Large intestine (tissue), 3 donors: ENCODE measurements at regions not wholly inside any gene's neighbourhood (a gene's known extent, or its start where the extent isn't known, plus 50 kb on each side); places are given as distances from the start of the nearest gene placed in this dataset.

ENCODE experiments used
- DNase-seq, 2 donors: peaks; one replicate each; pipeline versions ENCODE4 v3.0.0 to v3.0.0-alpha.2; 2013
- H3K27ac ChIP-seq: one replicate; pipeline ENCODE4 v1.5.1; 2013; ENCODE audit warnings: low read length
- H3K27me3 ChIP-seq: 2 replicates; pipeline ENCODE4 v1.6.1; 2013; ENCODE audit warnings: low read length; ENCODE audit not compliant: control insufficient read depth, insufficient read depth
- H3K36me3 ChIP-seq: 2 replicates; pipeline ENCODE4 v1.6.1; 2013; ENCODE audit warnings: low read length; ENCODE audit not compliant: control insufficient read depth, insufficient read depth
- H3K4me1 ChIP-seq: one replicate; pipeline ENCODE4 v1.6.1; 2013; ENCODE audit warnings: low read length; ENCODE audit not compliant: control insufficient read depth, insufficient read depth
- H3K4me3 ChIP-seq: one replicate; pipeline ENCODE4 v1.5.1; 2013; ENCODE audit warnings: low read length
- H3K9me3 ChIP-seq: one replicate; pipeline ENCODE4 v1.6.1; 2013; ENCODE audit warnings: mild to moderate bottlenecking, low read depth, low read length, moderate library complexity; ENCODE audit not compliant: control insufficient read depth
- WGBS: methylation state at CpG from one replicate; pipeline ENCODE4 v1.1.5; 2013; ENCODE audit warnings: low lambda C conversion rate; ENCODE audit not compliant: insufficient coverage; 5-methylcytosine and 5-hydroxymethylcytosine counted together

DNA sequence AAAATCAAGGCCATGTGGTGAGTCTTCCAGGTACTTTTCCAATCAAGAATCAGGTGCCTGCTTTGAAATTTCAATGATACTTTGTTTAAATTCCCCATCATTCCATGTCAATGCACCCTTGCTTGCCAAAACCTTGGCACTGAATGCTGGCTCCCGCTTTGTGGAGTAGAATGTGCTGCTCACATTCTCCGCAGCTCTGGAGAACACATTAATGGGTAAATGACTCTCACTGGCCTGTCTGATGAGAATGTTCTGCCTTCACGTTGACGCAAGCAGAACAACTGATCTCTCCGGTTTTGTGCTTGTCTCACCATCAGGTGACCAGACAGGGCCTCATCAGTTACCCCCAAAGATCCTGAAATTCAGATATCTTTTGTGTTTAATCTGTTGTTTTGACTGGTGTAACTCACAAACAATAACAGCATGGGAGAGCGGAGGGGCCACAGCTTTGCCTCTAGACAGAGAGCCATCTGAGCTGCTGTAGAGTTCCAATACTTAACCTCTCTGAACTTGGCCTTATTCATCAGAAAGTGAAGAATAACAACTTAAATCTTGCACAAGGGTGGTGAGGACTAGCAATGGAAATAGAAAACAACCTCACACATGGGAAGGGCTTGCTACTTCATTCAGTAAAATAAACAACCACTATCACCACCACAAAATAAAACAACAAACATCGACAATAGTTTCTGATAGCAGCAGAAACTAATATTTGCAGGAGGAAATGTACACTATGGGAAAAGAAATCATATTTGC lies 276.9 kb upstream of the IGFBP3 start:
- no peak for DNase-seq

DNA sequence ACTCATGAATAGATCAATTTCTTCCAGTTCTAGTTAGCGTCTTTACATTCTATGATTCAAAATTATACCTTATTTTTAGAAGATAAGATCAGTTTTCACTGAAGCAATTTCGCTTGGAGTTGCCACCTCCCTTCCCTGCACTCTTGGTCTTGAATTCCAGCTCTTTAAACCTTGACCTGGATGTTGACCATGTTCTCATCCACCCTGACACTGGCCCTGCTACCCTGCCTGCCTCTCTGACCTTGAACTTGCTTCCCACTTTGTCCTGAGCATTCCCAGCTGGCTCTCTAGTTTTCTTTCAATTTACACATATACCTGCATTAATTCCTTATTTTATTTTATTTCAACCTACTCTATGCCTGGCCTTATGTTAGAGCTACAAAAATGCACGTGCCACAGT lies 274.9 kb upstream of the IGFBP3 start:
- Histone ChIP-seq H3K4me3 (no peak overlapping the region), H3K9me3 (no peaks in the 10 kb centered on the region), H3K27me3 (no peaks in the 10 kb centered on the region), H3K27ac (no peak overlapping the region), H3K4me1 (no peaks in the 10 kb centered on the region), H3K36me3 (no peaks in the 10 kb centered on the region)
- no CpG with 5 or more reads among the region's 3 CpGs for WGBS
- DNase-seq, result no peak

More for the DNA sequence above, 276.9 kb upstream of the IGFBP3 start:
- no peaks in the 10 kb centered on the region for H3K9me3 ChIP-seq
- no peak overlapping the region for H3K4me3 ChIP-seq
- H3K27ac ChIP-seq, result no peak overlapping the region
- no peaks in the 10 kb centered on the region for H3K4me1 ChIP-seq
- WGBS, result no CpG with 5 or more reads among the region's 7 CpGs
- H3K27me3 ChIP-seq, result no peaks in the 10 kb centered on the region
- H3K36me3 ChIP-seq, result no peaks in the 10 kb centered on the region

DNA sequence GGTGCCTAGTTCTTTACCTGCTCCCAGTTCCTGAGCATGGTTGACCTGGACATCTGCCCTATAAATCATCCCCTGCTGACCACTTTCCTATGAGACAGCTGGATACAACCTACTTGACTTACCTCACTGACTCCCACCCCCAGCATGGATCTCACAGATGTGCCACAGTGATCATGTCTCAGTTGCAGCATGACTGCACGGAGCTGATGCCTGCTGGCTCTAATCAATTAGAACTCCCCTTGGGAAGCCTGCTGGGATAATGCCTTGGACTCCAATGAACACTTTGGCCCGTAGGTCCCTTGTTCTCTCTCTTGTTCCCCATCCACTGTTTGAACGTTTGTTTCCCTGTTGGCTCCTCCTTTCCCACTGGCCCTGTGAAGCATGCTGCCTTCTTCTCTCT lies 271.2 kb upstream of the IGFBP3 start:
- Histone ChIP-seq H3K4me3 (no peak overlapping the region), H3K27me3 (no peaks in the 10 kb centered on the region), H3K36me3 (no peaks in the 10 kb centered on the region), H3K4me1 (no peaks in the 10 kb centered on the region), H3K27ac (no peak overlapping the region), H3K9me3 (no peaks in the 10 kb centered on the region)
- DNase-seq, result no peak
- 83% methylated on average over 1 of the region's 3 CpGs for WGBS

DNA sequence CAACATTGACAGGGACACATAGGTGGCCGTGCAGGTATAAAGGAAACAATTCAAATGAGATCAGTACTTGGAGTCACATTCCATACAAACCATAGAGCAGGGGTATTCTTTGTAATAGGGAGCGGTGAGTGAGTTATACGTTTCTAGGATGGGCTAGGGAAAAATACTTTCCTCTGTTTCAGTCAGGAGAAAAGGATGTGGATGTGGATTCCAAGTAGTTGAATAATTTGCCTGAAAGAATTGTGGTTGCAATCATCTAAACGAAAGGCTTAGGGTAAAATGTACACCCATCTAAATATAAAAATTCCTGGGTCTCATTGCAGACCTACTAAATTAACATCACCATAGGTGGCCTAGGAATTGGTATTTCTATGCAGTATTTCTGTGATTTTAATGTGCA lies 270.7 kb upstream of the IGFBP3 start:
- H3K27me3 ChIP-seq, result no peaks in the 10 kb centered on the region
- H3K9me3 ChIP-seq, result no peaks in the 10 kb centered on the region
- no peak overlapping the region for H3K27ac ChIP-seq
- no peak overlapping the region for H3K4me3 ChIP-seq
- no peaks in the 10 kb centered on the region for H3K36me3 ChIP-seq
- DNase-seq, result no peak
- 82% methylated on average over 2 of the region's 4 CpGs for WGBS
- H3K4me1 ChIP-seq, result no peaks in the 10 kb centered on the region

DNA sequence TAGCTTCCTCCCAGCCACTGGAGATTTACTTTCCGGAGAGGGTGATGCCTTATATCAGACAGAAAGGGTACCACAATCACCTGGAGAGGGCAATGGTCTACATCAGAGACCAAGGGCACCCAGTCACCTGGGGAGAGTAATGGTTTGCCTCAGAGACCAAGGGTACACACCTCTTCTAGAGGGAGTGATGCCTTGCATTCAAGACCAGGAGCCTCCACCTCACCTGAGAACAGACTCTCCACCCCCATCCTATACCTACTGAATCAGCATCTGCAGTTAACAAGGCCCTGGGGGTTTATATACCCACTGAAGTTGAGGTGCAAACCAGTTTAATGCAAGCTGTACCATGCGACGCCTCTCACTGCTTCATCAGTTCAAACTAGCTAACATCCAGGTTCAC lies 270.2 kb upstream of the IGFBP3 start:
- DNase-seq, result no peak
- Histone ChIP-seq H3K27ac (no peak overlapping the region), H3K4me3 (no peak overlapping the region), H3K27me3 (no peaks in the 10 kb centered on the region), H3K4me1 (no peaks in the 10 kb centered on the region), H3K9me3 (no peaks in the 10 kb centered on the region), H3K36me3 (no peaks in the 10 kb centered on the region)
- WGBS, result no CpG with 5 or more reads among the region's 3 CpGs

DNA sequence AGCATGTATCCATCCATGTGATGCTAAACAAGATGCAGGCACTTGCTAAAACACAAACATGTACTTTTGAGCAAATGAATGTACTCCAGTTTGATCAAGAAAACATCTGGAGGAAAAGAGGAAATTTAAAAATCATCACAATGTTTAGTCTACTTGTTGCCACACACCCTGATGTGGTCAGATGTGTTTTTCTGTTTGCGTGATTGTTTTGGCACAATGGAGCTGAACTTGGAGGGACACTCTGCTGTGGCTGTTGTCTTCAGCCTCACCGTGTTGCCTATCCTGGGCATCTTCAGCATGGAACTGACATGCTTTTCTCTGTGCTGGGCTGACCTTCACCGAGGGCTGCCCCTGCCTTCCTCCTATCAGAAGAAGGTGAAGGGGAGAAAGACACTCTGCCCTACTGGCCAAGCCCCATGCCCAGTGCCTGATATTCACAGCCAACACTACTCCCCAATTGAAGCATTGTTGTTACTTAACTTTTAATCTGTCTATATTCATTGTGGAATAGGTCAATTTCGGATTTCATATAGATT lies 268.3 kb upstream of the IGFBP3 start:
- H3K36me3 ChIP-seq, result no peaks in the 10 kb centered on the region
- WGBS, result 83% methylated on average over 1 of the region's 4 CpGs
- H3K4me3 ChIP-seq, result no peak overlapping the region
- H3K27me3 ChIP-seq, result no peaks in the 10 kb centered on the region
- no peaks in the 10 kb centered on the region for H3K4me1 ChIP-seq
- no peak overlapping the region for H3K27ac ChIP-seq
- no peak for DNase-seq
- no peaks in the 10 kb centered on the region for H3K9me3 ChIP-seq

DNA sequence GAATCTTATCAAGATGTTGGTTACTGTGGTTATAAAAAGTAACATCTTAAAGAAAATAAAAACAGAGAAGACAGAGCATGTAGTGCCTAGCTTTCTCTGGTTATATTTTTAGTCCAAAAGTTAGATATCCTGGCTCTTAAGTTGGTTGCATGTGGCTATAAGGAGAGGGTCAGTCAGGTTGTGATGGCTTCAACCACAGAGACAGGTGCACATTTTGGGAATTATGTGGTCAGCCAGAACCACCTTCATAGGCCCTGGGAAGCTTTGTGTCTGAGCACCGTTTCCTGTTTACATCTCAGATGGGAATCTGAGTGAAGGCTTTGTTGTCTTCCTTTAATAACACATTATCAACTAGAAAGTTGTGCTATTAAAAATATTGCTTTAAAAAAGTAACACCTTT lies 265.1 kb upstream of the IGFBP3 start:
- no peak for DNase-seq
- no peak overlapping the region for H3K27ac ChIP-seq
- no peak overlapping the region for H3K4me3 ChIP-seq
- H3K9me3 ChIP-seq, result no peaks in the 10 kb centered on the region
- H3K36me3 ChIP-seq, result no peaks in the 10 kb centered on the region
- H3K4me1 ChIP-seq, result no peaks in the 10 kb centered on the region
- H3K27me3 ChIP-seq, result no peaks in the 10 kb centered on the region
- WGBS, result 100% methylated on average over 1 of the region's 1 CpG

DNA sequence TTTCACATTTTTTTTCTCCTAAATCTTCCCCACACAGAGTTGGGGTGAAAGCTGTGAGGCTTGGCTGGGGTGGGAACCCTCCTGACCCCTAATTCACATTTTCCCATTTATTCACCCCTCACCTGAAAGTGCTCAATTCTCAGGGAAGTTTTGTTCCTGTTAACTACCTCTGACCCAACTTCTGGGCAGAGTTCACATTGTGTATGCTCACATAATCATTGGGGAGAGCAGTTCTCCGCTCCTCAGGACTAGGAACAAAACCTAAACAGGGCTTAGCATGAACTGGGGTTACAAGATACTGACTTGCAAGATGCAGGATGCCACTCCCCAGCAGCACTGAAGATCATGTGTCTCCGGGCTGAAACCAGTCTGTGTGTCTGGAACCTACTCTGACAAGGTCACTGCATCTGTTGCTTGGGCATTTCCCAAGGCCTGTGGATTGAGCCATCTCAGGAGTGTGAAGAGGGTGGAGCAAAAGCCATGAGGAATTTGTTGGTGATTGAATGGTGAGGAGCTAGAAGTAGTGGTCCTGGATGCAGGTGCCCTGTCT lies 258.1 kb upstream of the IGFBP3 start:
- Histone ChIP-seq H3K27me3 (no peaks in the 10 kb centered on the region), H3K4me1 (no peaks in the 10 kb centered on the region), H3K4me3 (no peak overlapping the region), H3K36me3 (no peaks in the 10 kb centered on the region), H3K27ac (no peak overlapping the region), H3K9me3 (no peaks in the 10 kb centered on the region)
- DNase-seq, result no peak
- no CpG with 5 or more reads among the region's 2 CpGs for WGBS

DNA sequence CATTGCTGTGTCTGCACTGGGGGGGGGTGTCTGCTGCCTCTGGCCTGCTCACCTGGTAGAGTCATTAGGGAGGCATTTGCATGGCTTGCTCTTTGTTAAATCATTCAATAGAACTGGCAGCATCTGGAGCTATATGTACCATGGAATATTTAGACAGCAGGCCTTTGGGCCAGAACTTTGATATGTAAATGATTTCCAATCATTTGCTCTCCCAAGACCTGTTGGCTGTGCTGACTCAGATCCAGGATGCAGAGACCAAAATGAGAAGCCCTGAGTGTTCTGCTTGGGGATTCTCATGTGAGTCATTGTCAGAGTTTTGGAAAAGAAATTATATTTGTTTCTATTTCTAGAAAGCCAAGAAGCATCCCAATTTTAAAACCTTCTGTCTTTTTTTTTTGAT lies 257.6 kb upstream of the IGFBP3 start:
- no peak for DNase-seq
- H3K27me3 ChIP-seq, result no peaks in the 10 kb centered on the region
- H3K36me3 ChIP-seq, result no peaks in the 10 kb centered on the region
- no peaks in the 10 kb centered on the region for H3K4me1 ChIP-seq
- H3K4me3 ChIP-seq, result no peak overlapping the region
- H3K27ac ChIP-seq, result no peak overlapping the region
- no peaks in the 10 kb centered on the region for H3K9me3 ChIP-seq

DNA sequence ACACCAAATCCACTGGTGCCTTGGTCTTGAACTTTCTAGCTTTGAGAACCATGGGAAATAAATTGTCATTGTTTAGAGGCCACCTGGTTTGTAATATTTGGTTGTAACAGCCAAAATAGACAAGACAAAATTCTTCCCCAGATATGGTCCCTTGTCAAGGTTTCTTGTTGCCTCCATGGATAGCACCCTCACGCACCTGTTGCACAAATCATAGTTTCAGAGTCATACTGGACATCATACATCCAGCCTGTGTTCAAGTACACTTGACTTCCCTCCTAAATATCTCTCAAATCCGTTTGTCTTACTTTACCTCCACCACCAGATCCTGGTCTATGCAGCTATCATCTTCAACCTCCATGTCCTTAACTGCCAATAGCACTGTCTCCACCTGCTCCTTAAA lies 256.7 kb upstream of the IGFBP3 start:
- Histone ChIP-seq H3K36me3 (no peaks in the 10 kb centered on the region), H3K4me1 (no peaks in the 10 kb centered on the region), H3K4me3 (no peak overlapping the region), H3K27me3 (no peaks in the 10 kb centered on the region), H3K9me3 (no peaks in the 10 kb centered on the region), H3K27ac (no peak overlapping the region)
- WGBS, result 80% methylated on average over 1 of the region's 2 CpGs
- no peak for DNase-seq

DNA sequence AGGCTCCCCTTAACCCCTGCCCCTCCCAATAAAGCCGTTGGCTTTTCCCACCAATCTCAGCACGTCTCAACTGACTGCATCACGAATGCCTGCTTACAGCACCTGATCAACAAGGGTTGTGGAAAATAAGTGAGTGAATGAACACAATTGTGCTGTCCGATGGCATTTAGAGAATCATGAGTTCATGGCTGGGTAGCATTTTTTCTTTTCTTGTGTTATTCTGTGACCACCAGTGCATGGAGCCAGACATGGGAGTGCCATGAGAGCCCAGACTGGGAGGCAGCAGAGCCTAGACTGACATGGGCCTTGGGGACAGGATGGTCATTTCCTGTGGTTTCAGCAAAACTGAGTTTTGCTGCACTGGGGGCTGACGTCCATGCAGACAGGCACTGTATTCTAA lies 254.1 kb upstream of the IGFBP3 start:
- no peak overlapping the region for H3K27ac ChIP-seq
- WGBS, result no CpG with 5 or more reads among the region's 5 CpGs
- H3K4me3 ChIP-seq, result no peak overlapping the region
- no peaks in the 10 kb centered on the region for H3K27me3 ChIP-seq
- H3K9me3 ChIP-seq, result no peaks in the 10 kb centered on the region
- no peaks in the 10 kb centered on the region for H3K36me3 ChIP-seq
- H3K4me1 ChIP-seq, result no peaks in the 10 kb centered on the region
- DNase-seq, result no peak
